DND-41 (cell line): ENCODE measurements at regions not wholly inside any gene's neighbourhood (a gene's known extent, or its start where the extent isn't known, plus 50 kb on each side); places are given as distances from the start of the nearest gene placed in this dataset.

ENCODE experiments used
- ATAC-seq: fragments of 200-7000 bp; cut with Tn5 transposase; 3 replicates; pipeline ENCODE4 v1.9.1; 2021; ENCODE audit warnings: low read depth; ENCODE audit not compliant: insufficient read depth
- DNase-seq: peaks from one replicate; pipeline ENCODE4 v3.0.0-alpha.2; 2020
- H2AFZ ChIP-seq: 2 replicates; pipeline ENCODE4 v1.6.0; 2012; ENCODE audit warnings: low read depth, low read length
- H3K27ac ChIP-seq: 2 replicates; pipeline ENCODE4 v1.5.1; 2012; ENCODE audit warnings: low read length, inconsistent platforms
- H3K27me3 ChIP-seq: fragments of 200-600 bp; sonication (generic); 2 replicates; pipeline ENCODE4 v1.6.0; 2012; ENCODE audit warnings: low read length, mild to moderate bottlenecking, inconsistent platforms; ENCODE audit not compliant: insufficient read depth, poor library complexity
- H3K36me3 ChIP-seq: 2 replicates; pipeline ENCODE4 v1.5.1; 2012; ENCODE audit warnings: low read length, inconsistent platforms; ENCODE audit not compliant: insufficient read depth
- H3K4me1 ChIP-seq: 2 replicates; pipeline ENCODE4 v1.5.1; 2012; ENCODE audit warnings: mild to moderate bottlenecking, low read length; ENCODE audit not compliant: insufficient read depth
- H3K4me2 ChIP-seq: 2 replicates; pipeline ENCODE4 v1.6.0; 2012; ENCODE audit warnings: mild to moderate bottlenecking, moderate library complexity, low read length, inconsistent platforms; ENCODE audit not compliant: insufficient read depth
- H3K4me3 ChIP-seq, 2 experiments: fragments of 200-600 bp in 1 of 2; shearing (Covaris generic) in 1 of 2; 2 replicates each; pipeline ENCODE4 v1.5.1; 2012 to 2016; ENCODE audit warnings: inconsistent platforms in 2 of 2, low read length in 2 of 2, mild to moderate bottlenecking in 2 of 2, low read depth in 1 of 2, moderate library complexity in 1 of 2
- H3K79me2 ChIP-seq: 2 replicates; pipeline ENCODE4 v1.6.0; 2012; ENCODE audit warnings: low read length, inconsistent platforms; ENCODE audit not compliant: insufficient read depth
- H3K9ac ChIP-seq: 2 replicates; pipeline ENCODE4 v1.6.0; 2012; ENCODE audit warnings: low read depth, mild to moderate bottlenecking, inconsistent platforms, low read length, moderate library complexity
- H3K9me3 ChIP-seq: 2 replicates; pipeline ENCODE4 v1.5.1; 2012; ENCODE audit warnings: low read length, moderate library complexity, mild to moderate bottlenecking, inconsistent platforms; ENCODE audit not compliant: insufficient read depth, severe bottlenecking
- H4K20me1 ChIP-seq: 2 replicates; pipeline ENCODE4 v1.6.0; 2012; ENCODE audit warnings: low read length; ENCODE audit not compliant: insufficient read depth
- EZH2 ChIP-seq: IDR thresholded peaks from 3 replicates; pipeline ENCODE4 v1.6.1; 2012; ENCODE audit warnings: borderline replicate concordance, low read depth, mild to moderate bottlenecking, moderate library complexity, low read length, inconsistent platforms; ENCODE audit not compliant: severe bottlenecking
- TF ChIP-seq, protein P1 (sequence below): IDR thresholded peaks from 2 replicates; pipeline ENCODE4 v1.5.1; 2012; ENCODE audit warnings: borderline replicate concordance, low read length, moderate library complexity, mild to moderate bottlenecking; ENCODE audit not compliant: poor library complexity, severe bottlenecking; ENCODE audit errors: extremely low read depth

DNA sequence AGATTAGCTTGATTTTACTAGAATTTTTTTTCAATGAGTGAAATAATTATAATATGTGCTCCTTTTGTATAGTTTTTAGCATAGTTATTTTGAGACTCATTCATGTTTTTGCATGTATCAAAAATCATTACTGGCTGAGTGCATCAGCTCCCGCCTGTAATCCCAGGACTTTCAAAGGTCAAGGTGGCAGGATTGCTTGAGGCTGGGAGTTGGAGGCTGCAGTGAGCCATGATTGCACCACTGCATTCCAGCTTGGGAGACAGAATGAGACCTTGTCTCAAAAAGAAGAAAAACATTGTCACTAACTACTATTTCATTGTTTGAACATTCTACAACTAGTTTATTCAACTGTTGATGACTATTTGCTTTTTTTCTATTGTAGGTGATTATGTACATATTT is 802.7 kb downstream of the SLC16A7 start:
- H3K36me3 ChIP-seq, result no peaks in the 10 kb centered on the region
- no peaks in the 10 kb centered on the region for H3K27me3 ChIP-seq
- H4K20me1 ChIP-seq, result no peaks in the 10 kb centered on the region
- H3K4me1 ChIP-seq, result no peaks in the 10 kb centered on the region
- H3K27ac ChIP-seq, result no peak overlapping the region
- ATAC-seq (no peak), DNase-seq (no peak)
- H3K4me3 ChIP-seq, result no peak overlapping the region
- no peak overlapping the region for H3K4me2 ChIP-seq
- TF ChIP-seq, protein P1, sequence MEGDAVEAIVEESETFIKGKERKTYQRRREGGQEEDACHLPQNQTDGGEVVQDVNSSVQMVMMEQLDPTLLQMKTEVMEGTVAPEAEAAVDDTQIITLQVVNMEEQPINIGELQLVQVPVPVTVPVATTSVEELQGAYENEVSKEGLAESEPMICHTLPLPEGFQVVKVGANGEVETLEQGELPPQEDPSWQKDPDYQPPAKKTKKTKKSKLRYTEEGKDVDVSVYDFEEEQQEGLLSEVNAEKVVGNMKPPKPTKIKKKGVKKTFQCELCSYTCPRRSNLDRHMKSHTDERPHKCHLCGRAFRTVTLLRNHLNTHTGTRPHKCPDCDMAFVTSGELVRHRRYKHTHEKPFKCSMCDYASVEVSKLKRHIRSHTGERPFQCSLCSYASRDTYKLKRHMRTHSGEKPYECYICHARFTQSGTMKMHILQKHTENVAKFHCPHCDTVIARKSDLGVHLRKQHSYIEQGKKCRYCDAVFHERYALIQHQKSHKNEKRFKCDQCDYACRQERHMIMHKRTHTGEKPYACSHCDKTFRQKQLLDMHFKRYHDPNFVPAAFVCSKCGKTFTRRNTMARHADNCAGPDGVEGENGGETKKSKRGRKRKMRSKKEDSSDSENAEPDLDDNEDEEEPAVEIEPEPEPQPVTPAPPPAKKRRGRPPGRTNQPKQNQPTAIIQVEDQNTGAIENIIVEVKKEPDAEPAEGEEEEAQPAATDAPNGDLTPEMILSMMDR, result no peak
- no peak for TF ChIP-seq EZH2
- no peak overlapping the region for H2AFZ ChIP-seq
- no peaks in the 10 kb centered on the region for H3K9me3 ChIP-seq
- H3K79me2 ChIP-seq, result no peaks in the 10 kb centered on the region
- H3K9ac ChIP-seq, result no peak overlapping the region

DNA sequence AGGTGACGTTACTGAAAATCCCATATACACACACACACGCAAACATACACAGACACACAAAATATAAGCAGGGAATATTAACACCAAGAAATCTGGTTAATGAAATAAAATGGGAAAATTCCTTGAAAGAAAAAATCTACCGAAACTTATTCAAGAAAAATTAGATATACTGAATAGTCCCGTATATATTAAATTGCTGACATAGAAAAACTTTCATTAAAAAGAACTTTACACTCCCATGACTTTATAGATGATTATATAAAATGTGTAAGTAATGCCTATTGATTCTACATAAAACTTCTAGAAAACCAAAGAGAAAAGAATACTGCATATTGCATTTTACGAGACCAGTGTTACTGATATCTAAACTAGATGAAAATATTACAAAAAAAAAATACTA is 803.2 kb downstream of the SLC16A7 start:
- H3K27me3 ChIP-seq, result no peaks in the 10 kb centered on the region
- ATAC-seq (no peak), DNase-seq (no peak)
- no peaks in the 10 kb centered on the region for H4K20me1 ChIP-seq
- no peaks in the 10 kb centered on the region for H3K4me1 ChIP-seq
- TF ChIP-seq EZH2, result no peak
- TF ChIP-seq, protein P1, result no peak
- H3K79me2 ChIP-seq, result no peaks in the 10 kb centered on the region
- no peak overlapping the region for H3K27ac ChIP-seq
- H3K36me3 ChIP-seq, result no peaks in the 10 kb centered on the region
- H2AFZ ChIP-seq, result no peak overlapping the region
- no peak overlapping the region for H3K4me3 ChIP-seq
- no peaks in the 10 kb centered on the region for H3K9me3 ChIP-seq
- no peak overlapping the region for H3K4me2 ChIP-seq
- H3K9ac ChIP-seq, result no peak overlapping the region

DNA sequence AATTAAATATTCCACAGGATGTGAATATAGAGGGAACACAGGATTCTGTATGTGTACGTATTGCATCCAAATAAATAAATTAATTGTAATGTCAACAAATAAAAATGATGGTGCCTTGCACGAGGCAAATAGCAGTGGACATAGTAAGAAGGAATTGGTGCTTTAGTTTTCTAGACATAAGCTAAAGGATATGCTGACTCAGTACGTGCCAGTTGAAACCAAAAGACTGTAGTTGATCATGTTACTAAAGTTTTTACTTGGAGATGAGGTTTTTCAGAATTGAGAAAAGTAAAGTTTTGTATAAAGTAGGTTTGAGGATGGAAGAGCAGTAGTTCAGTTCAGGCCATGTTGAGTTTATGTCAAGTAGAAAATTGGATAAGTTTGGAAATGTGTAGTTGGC is 807.2 kb downstream of the SLC16A7 start:
- Histone ChIP-seq H3K4me1 (no peaks in the 10 kb centered on the region), H3K27me3 (no peaks in the 10 kb centered on the region), H3K9me3 (no peaks in the 10 kb centered on the region), H3K27ac (no peak overlapping the region), H3K9ac (no peak overlapping the region), H3K79me2 (no peaks in the 10 kb centered on the region), H4K20me1 (no peaks in the 10 kb centered on the region), H3K4me3 (no peak overlapping the region), H2AFZ (no peak overlapping the region), H3K36me3 (no peaks in the 10 kb centered on the region), H3K4me2 (no peak overlapping the region)
- TF ChIP-seq, protein P1, result no peak
- no peak for TF ChIP-seq EZH2
- DNase-seq (no peak), ATAC-seq (no peak)

DNA sequence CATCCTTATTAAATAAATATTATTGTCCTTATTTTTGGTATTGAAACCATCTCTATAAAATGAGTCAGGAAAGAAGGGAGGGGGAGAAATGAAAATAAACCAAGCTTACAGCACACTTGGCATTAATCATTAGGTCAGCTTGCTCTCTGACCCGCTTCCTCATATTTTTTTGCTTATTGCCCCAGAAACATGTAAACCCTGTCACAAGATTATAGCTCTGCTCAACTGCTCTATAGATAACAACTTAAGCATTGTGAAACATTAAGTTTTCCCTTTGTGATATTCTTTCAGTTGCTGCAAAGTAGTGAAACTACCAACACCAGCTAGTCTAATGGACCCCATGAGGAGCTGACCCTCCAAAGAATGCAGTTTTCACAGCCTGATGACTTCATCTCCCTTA is 819.5 kb downstream of the SLC16A7 start:
- H3K4me1 ChIP-seq, result no peaks in the 10 kb centered on the region
- H3K27me3 ChIP-seq, result no peaks in the 10 kb centered on the region
- H3K9ac ChIP-seq, result no peak overlapping the region
- H3K4me2 ChIP-seq, result no peak overlapping the region
- no peaks in the 10 kb centered on the region for H3K79me2 ChIP-seq
- no peaks in the 10 kb centered on the region for H3K9me3 ChIP-seq
- no peak for DNase-seq
- no peaks in the 10 kb centered on the region for H4K20me1 ChIP-seq
- no peak overlapping the region for H3K4me3 ChIP-seq
- no peak overlapping the region for H2AFZ ChIP-seq
- no peak overlapping the region for H3K27ac ChIP-seq
- no peaks in the 10 kb centered on the region for H3K36me3 ChIP-seq
- no peak for TF ChIP-seq EZH2
- TF ChIP-seq, protein P1, result no peak
- ATAC-seq, result no peak
